HG02943 (cell line): ENCODE measurements at regions not wholly inside any gene's neighbourhood (a gene's known extent, or its start where the extent isn't known, plus 50 kb on each side); places are given as distances from the start of the nearest gene placed in this dataset.
"Not testable (repeated sequence)": the region's sequence is repeated elsewhere in the genome, so short reads cannot be mapped to it uniquely, and the experiment has no call there.

ENCODE experiments used
- ATAC-seq: cut with Tn5 transposase; IDR thresholded peaks from one replicate; pipeline ENCODE4 v1.9.1; 2021; ENCODE audit warnings: mild to moderate bottlenecking, low read depth, moderate library complexity; ENCODE audit not compliant: unreplicated experiment

DNA sequence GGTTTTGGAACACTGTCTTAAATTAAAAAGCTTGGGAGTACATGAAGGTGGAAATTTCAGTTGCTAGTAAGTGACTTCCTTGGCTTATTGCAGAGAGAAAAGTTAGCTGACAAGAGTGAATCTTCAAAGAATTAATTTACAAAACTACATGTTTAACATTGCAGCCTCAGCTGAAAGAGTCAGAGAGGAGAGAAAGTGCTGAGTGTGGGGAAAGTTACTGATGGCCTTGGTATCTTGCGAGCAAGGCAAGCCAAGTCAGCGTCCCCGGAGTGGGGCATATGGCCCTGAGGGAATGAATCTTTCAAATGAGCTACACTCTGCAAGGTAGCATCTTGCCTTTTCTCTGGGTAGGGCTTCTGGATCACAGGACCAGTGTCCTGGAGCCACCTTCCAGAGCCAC lies 131.3 kb downstream of the LPIN1 start:
- no peak for ATAC-seq

DNA sequence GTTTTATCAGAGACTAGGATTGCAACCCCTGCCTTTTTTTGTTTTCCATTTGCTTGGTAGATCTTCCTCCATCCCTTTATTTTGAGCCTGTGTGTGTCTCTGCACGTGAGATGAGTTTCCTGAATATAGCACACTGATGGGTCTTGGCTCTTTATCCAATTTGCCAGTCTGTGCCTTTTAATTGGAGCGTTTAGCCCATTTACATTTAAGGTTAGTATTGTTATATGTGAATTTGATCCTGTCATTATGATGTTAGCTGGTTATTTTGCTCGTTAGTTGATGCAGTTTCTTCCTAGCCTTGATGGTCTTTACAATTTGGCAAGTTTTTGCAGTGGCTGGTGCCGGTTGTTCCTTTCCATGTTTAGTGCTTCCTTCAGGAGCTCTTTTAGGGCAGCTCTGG lies 138.8 kb downstream of the LPIN1 start:
- ATAC-seq = not testable (repeated sequence)

DNA sequence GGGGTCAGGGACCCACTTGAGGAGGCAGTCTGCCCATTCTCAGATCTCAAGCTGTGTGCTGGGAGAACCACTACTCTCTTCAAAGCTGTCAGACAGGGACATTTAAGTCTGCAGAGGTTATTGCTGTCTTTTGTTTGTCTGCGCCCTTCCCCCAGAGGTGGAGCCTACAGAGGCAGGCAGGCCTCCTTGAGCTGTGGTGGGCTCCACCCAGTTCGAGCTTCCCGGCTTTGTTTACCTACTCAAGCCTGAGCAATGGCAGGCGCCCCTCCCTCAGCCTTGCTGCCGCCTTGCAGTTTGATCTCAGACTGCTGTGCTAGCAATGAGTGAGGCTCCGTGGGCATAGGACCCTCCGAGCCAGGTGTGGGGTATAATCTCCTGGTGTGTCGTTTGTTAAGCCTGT lies 140.5 kb downstream of the LPIN1 start:
- ATAC-seq = not testable (repeated sequence)

DNA sequence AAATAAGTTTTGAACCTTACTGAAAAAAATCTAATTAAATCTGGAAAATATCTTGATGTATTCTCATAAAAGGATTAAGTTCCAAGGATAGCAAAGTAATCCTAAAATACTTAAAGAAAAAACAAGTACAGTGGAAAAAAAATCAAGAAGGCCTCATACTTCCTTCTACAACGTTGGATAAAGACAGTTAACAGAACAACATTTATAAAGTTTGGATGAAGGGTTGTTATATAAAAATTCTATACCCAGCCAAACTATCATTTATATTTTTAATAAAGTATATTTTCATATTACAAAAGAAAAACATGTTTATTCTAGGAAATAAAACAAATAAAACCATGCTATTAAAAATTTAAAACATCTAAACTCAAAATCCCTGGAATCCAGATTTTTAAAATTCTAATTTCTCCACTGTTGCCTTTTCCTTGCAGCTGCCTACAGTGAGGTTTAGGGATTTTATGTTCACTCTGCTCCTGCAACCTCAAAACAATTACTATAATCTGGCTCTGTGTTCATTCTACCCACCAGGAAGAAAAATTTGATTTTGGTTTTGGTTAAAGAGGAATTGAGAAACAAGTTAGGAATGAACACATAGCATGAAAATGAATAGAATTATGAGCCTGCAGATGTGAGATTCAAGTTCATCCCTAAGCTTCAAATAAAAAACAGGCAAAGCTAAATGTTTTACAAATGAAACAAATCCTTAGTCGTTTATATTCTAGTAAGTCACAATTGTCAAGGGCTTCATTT lies 142.8 kb downstream of the LPIN1 start:
- ATAC-seq = no peak

DNA sequence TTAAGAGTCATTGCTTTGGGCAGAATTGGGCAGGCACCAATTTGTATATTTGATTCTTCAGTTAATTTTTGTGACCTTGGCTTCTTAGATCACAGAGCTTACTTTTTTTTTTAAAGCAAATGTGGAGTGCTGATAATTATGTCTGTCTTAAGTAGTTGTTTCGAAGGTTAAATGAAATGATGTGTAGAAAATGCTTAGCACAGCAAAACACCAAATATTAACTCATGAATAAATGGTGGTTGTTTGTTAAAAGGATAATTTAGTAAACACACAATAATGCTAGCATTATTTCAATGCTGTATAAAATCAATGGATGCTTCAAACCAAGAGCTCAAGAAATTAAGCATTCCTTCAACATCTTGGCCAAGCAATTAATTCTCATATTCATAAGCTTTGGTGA lies 143.4 kb downstream of the LPIN1 start:
- ATAC-seq = no peak

DNA sequence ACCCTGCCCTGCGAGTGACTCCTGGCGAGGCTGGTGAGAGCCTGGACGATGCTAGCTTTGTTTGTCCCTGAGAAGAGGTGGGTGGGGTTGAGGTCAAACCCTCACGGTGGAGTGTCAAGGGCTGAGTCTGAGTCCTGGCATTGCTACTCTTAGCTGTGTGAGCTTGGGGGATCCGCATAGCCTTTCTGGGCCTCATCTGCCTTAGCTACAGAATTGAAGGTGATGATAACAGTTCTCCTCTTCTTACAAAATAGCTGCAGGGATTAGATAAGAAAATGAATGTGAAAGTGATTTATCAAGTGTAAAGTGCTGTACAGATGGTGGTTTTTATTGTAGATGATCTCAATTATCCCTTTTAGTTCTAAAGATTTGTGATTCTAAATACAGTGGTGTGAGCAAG lies 144.6 kb downstream of the LPIN1 start:
- ATAC-seq = no peak

DNA sequence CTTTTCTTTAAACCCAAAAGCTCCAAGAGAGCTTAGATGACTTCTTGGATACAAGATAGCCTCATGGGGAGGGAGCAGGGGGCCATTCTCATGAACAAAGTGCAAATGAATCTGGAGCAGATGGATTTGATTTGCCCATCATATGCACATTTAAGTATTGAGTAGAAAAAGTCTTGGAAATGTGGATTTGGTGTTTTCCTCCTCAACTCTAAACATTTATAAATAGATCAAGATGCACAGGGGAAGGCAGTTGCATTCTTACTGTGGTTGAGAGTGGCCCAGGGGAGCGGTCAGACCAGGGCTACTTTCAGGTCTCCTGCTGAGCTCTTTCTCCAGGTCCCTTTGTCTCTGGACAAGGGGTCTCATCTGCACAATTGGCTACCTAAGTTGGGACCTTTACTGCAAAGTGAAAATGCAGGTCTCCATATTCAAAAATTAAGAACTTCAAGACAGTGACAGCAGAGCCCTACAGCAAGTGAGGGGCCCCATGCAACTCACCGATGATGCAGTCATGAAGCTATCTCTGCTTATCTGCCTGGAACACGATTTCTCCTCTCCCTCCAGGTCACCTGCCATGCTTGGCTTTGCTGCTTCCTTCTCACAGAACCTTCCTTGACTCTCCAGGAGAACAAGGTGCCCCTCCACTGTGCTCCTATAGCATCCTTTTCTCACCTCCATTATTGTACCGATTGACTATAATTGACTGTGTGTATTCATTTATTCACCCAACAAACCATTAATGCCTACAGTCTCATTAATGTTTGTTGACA lies 145.4 kb downstream of the LPIN1 start:
- no peak for ATAC-seq

DNA sequence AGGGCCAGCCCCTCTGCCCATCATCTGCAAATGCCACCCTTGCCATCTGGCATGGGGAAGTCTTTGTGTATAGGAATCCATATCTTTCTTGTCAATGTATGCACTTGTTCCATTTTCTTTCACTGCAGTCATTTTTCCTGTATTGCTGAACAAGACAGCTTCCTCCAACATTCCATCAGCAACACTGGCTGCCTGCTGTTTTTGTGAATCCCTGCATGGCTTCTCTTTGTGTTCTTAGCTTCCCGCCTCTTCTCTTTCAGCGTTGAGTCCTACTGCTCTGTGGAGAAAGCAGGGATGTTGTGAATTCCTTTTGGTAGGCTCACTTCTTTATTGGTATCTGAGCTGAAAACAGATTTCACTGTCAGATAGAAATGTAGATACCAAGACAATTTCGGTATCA lies 150.0 kb downstream of the LPIN1 start:
- no peak for ATAC-seq

DNA sequence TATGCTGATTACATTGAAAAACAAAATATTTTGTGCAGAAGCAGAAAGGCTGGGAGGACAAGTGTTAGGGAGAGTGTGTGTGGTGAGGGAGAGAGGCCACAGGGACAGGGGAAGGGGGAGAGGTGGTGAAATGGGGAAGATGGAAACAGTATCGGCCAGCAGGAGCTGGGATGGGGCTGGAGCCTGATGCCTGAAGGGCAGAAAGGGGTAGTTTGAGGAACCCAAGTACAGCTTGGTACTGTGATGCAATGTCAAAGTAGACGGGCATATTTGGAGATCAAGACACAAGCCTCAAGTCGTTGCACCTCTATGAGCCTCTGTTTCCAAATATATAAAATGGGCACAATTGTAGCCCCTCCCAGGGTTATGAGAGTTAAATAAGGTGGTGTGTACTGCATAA lies 152.1 kb downstream of the LPIN1 start:
- ATAC-seq = no peak

DNA sequence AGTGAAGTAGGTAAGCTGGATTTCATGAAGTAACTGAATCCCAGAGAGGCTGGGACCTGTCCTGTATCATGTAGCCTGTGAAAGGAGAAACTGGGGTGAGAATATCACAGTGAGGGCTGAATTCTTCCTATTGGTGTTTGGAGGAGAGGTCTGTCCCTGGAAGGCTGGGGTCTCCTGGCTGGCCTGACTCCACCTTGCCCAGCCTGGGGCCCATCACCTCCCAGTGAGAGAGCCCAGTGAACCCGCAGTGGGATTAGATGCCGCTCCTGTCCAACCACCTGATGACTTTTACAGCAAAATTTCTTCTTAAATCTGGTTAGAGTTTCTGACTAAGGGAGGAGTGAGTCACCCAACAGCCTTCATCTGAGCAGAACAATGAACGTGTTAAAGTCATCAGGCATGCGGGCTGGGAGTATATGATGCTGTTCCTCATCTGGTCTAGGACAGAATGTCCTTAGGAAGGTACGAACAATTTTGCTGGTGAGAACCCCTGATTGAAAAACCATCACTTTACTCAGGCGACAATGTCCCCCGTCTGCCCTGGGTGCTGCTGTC lies 152.9 kb downstream of the LPIN1 start:
- ATAC-seq = no peak

DNA sequence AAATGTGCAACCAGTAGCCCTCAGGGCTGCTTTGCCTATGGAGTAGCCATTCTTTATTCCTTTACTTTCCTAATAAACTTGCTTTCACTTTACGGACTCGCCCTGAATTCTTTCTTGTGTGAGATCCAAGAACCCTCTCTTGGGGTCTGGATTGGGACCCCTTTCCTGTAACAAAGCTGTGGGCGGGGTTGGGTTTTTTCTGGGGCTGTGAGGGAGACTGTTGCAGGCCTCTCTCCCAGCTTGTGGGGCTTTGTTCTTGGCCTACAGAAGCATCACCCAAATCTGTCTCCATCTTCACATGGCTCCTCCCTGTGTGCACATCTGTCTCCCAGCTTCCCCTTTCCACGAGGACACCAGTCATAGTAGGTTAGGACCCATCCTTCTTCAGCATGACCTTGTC lies 154.5 kb downstream of the LPIN1 start:
- ATAC-seq = not testable (repeated sequence)

DNA sequence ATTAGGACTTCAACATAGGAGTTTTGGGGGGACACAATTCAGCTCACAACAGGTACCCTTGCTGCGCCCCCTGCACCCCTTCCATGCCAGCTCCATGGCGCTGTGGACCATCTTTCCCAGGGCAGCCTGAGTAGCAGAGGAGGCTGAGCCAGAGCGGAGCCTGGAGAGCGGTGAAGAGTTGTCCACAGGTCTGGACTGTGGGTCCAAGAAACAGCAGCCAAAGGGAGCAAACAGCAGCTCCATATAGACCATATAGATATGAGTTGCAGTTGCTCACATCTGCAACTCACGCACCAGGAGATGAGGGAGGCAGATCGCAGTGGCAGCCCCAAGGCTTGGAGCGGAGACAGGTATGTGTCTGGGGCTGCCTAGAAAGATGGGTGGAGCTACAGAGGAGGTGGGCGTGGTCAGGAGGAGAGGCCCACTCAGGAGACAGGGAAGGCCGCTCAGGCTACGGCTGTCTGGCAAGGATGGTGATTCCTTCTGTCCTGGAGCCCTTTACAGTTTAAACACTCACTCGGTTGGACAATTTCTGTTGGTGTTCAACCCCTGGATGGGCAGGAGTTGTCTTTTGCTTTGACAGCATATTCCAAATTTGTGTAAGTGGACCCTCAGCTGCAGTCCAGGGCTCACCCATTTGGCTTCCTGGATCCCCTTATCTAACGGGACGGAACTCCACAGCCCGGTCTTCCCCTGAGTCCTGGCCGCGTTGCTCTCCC lies 155.1 kb downstream of the LPIN1 start:
- no peak for ATAC-seq

DNA sequence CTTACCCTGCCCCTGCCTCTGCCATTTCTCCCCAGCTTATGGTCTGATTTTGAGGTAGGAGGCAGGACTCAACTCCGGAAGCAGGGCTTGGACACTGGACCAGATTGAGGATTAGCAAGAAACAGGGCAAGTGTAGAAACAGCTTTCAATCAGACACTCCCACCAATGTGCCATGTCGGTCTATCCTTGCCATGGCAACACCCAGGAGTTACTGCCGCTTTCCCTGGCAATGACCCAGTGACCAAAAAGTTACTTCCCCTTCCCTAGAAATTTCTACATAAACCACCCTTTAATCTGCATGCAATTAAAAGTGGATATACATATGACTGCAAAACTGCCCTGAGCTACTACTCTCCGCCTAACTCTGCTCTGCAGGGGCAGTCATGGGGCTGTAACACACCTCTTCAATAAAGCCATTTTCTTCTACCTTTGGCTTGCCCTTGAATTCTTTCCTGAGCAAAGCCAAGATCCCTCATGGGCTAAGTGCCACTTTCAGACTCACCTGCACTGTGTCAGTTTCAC lies 156.7 kb downstream of the LPIN1 start:
- no peak for ATAC-seq

DNA sequence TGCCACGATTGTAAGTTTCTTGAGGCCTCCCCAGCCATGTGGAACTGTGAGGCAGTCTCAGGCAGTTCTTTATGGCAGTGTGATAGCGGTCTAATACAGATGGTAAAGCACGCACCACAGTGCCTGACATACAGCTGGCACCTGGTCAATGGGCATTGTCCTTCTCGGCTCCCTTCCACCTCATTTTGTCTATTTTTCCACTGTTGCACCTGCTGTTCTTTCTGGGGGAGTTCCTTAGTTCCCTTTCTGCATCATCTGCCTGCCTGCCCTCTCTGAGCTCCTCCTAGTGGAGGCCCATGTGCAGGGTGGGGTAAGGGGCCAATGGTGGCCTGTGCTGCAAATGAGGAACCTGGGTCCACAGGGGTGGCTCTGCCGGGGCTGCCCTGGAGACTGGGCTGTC lies 157.6 kb downstream of the LPIN1 start:
- no peak for ATAC-seq

DNA sequence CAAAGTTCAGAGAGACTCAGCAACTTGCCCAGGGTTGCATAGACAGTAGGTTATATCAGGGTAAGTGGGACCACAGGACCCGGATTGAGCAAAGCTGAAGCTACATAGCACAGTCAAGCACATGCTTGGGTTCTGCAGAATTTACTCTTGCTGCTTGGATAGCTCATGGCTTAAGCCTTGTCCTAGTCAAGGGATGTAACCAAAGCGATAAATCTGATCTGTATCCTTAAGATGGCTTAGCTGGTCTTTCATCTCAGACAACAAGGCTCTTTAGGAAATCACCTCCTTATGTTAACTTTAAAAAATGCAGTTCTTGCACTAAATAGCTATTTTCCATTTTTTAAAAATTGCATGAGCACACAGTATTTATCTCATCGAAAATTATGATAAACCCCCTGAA lies 158.5 kb downstream of the LPIN1 start:
- no peak for ATAC-seq

DNA sequence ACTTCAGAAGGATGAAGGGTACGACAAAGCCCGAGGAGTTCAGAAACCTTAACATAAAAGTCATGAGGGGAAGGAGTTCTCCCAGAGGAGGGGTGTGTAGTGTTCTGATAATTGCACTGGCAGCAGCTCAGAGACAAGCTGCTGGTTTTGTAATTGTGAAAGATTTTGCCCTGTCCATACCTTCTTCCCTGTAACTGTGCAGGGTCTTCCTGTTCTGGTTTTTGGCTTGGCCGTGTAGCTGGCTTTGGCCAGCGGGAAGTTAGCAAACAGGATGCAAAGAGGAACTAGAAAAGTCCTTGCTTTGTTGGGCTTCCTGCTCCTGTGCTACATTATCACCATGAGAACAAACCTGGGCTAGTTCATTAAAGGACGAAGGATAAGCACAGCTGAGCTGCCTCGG lies 160.8 kb downstream of the LPIN1 start:
- no peak for ATAC-seq

DNA sequence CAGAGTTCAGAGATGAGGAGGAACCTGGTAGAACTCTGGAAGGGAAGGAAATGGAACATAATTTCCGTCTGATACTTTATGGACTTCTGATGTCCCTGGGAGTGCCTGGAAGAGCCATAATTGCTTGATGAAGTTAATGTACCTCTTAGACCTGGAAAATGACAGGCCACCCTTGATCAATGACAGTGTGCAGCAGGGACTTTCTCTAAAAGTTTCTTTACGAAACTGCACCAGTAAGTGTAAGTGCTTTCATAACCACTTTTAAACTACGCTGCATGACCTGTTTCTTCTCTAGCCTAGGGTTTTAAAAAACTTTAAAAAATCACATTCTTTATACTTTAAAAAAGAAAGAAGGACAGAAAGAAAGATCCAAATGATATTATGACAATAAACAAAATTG lies 164.5 kb downstream of the LPIN1 start:
- ATAC-seq = no peak

DNA sequence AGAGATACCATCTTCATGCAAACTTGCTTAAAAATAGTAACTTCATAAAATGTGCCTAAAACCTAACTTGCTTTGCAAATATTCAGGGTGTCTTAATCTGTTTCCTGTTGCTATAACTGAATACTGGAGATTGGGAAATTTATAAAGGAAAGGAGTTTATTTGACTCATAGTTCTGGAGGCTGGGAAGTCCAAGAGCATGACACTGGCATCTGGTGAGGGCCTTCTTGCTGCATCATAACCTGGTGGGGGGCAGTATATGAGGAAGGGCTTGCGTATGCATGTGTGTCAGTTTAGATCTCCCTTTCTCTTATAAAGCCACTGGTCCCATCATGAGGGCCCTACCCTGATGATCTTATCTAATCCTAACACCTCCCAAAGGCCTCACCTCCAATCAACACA lies 166.5 kb downstream of the LPIN1 start:
- ATAC-seq = no peak

DNA sequence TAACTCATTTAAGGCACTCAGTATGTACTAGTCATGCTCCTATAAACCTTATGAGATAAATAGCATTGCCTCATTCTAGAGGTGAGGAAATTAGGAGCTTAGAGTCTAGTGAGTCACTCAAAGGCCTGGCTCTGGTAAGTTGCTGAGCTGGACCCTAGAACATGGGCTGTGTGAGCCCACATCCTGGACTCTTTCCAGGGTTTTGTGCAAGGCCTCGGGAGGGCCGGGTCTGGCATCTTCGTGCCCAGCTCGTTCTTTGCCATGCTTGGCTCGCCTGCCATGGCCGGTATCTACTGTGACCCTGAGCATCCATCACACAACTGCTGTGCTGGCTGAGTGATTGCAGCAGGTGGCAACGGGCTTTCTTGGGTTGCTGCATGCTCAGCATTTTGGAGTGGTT lies 168.0 kb downstream of the LPIN1 start:
- no peak for ATAC-seq

DNA sequence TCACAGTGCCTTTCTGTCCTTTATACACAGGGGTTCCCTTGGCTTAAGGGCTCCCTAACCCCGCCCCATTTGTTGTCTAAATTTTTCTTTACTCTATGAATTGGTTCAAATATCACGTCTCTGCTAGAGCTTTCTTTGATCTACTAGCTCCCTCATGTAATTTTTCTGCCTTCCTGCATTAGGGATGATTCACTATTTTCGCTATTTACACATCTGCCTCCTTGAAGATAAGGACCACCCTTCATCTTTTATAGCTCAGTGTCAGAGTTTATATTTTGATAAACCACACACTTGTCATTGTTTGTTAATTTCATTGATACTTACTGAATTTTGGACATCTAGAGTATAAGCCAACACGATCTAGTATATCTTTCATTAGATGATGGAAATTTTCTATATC lies 169.2 kb downstream of the LPIN1 start:
- no peak for ATAC-seq

DNA sequence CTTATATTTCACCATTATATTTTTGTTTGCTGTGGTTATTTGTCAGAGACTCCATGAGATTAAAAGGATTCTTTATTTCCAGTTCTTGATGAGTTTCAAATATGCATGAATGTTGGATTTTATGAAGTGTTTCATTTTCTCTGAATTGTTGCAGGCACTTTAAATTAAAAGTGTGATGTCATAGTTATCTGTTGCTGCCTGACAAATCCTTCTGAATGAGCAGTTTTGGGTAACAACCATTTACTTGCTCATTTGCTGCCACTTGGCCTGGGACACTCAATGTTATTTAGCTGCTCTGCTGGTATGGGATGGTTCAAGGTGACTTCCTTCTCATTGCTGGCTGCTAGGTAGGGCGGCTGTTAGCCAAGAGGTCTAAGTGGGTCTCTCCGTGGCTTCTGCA lies 173.5 kb downstream of the LPIN1 start:
- no peak for ATAC-seq
